NCI-H1436 treated with DMSO at 0.1 percent for 48 hours (cell line): ENCODE measurements at regions not wholly inside any gene's neighbourhood (a gene's known extent, or its start where the extent isn't known, plus 50 kb on each side); places are given as distances from the start of the nearest gene placed in this dataset.
A peak's percentile ranks its signal among the peaks of the same experiment; 100 is the strongest.

Source experiments
- DNase-seq: peaks from one replicate; lab custom pipeline; 2025; lab: John Stamatoyannopoulos, UW

DNA sequence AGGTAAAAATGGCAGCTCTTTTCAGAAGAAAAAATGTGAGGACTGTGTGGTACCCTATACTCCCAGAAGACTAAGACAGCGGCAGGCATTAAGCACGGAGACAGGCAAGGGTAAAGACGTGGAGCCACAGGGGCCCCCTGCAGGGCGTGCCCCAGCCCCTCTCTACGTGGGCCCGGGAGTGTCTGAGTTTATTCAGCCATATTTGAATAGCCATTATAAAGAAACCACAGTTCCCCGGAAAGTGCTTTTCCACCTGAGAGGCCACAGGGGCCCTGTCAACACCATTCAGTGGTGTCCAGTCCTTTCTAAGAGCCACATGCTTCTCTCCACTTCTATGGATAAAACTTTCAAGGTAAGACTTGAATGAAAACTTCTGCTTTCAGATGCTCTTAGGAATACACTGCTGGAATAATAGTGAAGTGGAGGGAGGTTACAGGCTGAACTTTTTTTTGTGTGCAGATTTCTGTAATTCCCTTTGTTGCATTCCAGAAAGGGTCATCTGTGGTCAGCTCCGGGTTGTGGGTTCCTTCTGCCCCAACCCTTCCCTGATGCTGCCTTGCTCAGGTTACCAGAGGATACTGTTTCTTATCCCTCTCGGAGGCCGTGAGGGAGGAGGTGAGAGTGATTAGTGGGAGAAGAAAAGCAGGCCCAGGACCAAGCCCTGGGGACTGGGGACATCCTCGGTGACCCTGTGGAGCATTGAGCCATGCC is 58.4 kb downstream of the SLC25A47 start:
- DNase-seq: no peak

DNA sequence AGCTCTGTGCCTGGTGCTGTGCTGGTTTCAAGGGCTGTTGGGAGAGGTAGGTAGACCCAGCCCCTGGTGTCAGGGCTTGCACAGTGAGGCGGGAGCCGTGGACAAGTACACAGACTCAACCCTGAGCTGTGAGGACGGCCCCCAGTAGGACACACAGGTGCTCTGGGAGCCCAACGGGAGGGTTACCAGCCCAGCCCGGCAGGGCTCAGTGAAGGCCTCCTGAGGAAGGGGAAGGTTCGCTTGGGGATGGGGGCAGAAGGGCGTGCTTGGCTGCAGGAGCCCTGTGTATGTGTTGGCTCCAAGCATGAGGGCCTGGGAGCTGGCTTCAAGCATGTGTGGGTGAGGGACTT is 58.9 kb downstream of the SLC25A47 start:
- DNase-seq: no peak

DNA sequence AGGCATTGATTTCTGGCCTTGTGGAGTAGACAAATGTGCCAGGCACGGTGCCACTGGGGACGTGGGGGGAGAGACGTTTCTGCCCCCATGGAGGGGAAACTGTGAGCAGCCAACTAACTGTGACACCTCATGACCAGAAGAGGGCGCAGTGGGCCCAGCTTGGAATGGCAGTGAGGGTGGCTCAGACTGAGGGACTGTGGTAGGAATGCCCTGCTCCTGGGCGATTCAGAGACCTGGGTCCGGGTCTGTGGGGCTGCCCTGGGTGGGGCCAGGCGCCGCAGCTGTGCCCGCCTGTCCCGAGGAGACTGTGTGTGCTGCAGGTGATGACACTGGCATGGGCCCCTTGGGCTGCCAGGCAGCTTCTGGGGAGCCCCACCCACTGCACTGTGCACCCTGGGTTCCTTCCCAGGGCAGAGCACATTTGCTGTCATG is 60.6 kb downstream of the SLC25A47 start:
- no peak for DNase-seq

DNA sequence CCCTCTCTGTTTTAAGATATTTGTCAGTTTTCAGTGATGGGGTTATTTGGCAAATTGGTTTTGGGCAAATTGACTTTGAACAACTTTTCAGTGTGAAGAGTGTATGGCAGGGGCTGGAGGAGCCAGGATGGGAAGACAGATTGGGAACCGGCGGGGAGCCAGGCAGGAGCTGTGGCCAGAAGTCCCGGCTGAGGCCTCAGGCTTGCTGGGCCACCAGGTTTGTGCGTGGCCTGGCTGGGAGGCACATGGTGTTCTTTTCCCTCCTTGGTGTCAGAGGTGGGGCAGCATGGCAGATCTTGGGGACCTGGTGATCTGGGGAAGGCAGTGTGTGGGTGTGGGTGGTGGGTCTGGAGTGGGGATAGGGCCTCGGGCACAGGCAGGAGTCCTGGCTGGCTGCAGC is 61.1 kb downstream of the SLC25A47 start:
- DNase-seq: no peak

DNA sequence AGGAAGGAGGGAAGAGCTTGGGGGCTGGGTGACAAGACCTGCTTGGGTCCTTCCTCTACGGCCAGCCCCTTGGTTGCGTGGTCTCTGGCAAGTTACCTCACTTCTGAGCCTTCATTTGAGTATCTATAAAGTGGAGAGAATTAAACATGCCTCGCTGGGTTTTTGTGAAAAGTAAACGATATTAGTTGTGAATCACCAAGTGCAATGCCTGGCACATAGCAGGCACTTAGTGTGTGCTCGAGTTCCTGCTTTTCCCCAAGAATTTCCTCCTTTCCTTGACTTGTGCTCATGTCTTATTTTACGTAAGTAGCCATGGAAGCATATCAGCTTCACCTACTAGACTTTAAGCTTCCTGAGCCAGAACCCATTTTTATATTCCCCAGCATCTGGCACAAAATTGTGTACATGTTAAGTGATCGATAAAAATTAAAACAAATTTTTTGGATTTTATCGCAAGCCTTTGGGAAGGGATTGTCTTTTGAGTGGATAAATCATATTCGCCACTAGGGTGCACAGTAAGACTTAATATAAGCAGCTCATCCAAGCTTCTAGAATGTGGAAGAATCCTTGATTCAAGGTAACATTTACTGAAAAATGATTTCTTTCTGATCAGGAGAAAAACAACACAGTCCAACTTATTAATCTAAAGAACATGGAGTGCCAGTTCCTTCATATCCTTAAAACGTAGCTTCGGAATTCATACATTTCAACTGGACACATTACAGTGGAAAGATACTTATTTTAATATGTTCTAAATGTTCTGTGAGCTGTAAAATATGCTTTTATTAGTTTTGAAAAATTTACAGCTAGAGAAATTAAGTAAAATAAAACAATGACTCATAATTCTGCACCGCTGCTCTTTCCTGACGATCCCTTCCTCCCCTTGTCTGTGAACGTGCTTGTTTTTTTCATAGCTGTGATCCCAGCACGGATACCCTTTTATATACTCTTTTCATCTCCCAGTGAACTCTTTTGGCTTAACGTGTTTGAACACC is 62.0 kb downstream of the SLC25A47 start:
- DNase-seq: no peak

DNA sequence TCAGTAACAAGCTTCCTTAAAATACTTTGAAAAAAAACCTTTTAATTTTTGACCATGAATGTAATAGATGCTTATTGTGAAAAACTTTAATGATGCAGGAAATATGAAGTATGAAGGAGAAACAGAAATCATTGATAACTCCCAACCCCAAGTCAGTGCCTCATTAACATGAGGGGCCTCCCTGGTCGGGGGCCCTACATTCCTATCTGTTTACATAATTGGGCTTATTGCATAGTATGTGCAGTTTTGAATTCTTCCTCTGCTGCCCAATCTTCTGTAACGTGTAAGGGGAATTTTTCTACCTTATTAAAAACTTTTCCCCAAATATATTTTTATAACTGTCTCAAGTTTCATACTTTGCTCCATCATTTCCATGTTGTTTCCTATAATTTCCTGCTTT is 63.0 kb downstream of the SLC25A47 start:
- DNase-seq: no peak

DNA sequence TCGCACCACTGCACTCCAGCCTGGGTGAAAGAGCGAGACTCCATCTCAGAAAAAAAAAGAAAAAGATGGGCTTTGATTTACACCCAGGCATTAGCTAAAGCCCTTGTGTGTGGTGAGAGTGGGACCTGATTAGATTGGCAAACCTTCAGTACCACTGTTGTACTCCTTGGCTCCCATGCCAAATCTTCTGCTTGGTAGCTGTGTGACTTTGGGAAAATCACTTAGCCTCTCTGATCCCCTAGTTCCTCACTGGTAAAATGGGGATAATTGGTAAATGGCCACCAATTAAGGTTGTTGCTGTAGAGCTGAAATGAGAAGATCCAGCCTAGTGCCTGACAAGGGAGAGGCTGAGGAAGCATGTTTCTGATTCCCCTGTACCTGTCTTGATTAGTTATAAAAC is 63.7 kb downstream of the SLC25A47 start:
- no peak for DNase-seq

DNA sequence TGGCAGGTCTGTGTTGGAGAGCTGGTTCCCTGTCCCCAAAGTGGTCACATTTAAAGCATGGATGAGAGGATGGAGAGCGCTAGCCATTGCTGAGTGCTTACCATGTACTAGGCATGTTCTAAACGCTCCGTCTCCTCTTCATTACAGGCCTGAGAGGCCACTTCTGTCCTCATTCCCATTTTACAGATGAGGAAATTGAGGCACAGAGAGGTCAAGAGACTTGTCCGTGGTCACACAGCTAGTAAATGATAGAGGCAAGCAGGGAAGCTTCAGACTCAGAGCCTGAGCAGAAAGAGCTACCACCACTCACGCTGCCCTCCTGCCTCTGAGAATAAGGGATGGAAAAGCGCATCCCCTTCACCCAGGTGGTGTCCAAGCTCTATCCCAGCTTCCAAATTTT is 64.3 kb downstream of the SLC25A47 start:
- no peak for DNase-seq

DNA sequence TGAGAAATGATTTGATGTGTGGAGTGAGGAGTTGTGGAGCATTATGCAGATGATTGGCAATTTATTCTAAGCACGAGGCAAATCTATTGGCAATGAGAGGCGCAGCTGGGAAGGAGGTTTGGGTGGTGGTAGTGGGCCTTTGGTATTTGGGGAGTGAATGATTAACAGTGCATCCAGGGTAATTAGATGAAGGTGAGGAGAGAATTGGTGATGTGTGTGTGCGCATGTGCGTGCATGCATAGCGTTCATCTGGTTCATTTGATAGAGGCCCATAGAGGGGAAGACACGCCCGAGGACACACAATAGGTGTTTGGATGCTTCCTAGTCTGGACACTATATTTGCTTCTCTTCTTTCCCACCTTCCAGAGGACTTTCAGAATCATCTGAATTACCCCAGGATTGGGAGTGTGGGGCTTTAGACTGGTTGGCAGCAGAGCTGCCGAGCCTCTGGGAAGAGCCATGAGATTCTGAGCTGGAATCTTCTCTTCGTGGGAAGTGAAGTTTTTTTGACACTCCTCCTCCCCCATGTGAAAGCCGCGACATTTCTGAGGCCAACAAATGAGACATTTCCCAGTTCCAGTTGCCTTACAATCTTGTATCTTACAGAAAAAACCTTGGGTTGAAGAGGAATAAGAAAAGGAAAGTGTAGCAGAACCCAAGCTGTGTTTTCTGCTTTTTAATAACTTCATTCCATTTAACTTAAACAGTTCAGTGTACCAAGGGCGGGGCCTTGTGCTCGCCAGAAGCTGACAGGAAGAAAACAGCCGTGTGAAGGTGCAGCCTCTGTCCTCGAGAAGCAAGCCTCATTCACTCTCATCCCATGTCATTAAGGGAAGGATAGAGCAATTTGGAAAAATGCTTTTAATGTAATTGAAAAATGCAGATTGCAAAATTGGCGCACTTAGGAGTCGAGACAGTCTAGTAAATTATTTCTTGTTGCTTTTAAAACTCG is 65.2 kb downstream of the SLC25A47 start:
- DNase-seq: peak; percentile 66

DNA sequence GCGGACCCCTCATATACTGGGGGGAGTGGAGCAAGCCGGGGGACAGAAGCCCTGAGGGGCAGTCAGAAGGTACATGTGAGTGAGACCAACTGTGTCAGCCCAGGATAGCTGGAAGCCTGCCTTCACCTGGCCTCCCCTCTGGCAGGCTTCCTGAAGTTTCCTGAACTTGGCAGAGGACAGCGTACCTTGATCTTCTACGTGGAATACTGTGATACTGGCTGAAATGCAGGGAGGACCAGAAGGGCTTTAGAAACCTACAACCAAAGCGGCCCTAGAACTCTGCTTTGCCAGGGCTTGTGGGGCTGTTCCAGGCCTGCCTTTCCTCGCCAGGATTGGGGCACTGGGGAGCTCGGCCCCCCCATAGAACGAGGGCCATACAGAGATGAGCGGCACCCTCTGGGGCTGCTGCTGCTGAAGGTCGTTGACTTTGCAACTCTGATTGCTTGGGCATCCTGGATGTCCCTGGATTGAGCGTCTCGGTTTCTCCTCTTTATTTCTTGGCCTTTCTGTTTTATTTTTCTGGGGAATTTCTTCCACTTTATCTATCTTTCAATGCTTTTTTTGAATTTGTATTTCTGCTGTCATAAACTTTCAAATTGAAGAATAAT is 66.5 kb downstream of the SLC25A47 start:
- no peak for DNase-seq

DNA sequence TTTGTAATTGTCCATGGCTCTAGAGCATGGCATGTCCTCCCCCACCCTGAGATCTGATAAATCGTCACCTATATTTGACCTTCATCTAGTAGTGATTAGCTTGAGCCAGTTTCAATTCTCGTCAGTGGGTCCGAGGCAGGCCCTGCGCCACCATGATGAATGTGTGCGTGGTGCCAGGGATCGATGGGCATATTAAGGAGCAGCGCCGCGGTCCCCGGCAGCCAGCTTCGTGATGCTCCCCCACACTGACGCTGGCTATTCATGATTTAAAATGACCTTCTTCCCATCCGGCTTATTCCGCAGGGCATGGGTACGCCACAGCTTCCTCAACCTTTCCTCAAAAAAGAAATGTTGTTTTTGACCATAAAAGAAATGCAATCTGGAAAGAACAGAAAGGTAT is 68.0 kb downstream of the SLC25A47 start:
- DNase-seq: no peak

DNA sequence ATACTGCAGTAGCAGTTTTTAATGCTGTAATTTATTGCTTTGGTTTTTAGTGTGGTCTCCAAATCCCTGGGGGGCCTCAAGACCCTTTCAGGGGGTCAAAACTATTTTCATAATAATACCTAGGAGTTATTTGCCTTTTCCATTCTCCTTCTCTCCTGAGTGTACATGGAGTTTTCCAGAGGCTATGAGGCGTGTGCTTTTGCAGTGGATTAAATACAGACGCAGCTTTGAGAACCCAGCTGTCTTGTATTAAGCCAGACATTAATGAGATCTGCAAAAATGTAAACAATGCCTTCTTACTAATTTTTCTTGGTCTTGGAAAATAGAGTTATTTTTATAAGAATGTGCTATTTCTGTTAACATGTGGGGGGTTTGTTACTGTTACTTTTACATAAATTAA is 68.6 kb downstream of the SLC25A47 start:
- no peak for DNase-seq

DNA sequence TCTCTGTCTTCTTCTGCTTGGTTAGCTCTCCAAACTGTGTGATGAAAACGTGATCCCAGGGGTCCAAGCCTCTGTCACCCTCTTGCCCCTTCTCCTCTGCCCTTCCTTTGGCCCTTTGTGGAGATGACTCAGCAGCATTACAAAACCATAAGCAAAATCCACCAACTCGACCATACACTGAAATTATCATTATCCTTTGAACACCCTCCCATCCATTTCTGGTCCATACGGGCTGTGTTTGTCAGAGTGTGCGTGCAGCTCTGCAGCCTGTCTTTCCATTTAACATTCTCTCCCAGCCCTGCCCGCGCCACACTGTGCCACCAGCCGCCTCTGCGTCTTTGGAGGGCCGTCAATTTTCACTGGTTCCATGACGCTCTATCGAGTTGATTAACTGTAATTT is 69.2 kb downstream of the SLC25A47 start:
- DNase-seq: no peak

DNA sequence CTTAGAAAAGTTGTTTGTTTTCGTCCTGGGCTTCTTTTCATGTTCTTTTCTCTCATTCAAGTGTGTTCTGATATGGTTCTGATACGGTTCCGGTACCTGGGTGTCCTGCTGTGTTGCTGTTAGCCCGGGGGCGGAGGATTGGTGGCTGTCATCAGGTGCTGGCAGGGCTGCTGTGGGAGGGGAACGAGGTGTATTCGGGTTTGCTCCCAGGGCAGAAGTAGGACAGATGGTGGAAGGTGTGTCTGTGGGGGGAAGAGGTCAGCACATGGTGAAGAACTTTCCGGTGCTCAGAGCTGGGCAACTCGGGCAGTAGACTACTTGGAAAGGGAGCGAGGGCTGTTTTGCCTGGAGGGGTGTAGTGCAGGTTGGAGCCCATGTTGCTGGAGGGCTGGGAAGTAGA is 70.2 kb downstream of the SLC25A47 start:
- DNase-seq: no peak

DNA sequence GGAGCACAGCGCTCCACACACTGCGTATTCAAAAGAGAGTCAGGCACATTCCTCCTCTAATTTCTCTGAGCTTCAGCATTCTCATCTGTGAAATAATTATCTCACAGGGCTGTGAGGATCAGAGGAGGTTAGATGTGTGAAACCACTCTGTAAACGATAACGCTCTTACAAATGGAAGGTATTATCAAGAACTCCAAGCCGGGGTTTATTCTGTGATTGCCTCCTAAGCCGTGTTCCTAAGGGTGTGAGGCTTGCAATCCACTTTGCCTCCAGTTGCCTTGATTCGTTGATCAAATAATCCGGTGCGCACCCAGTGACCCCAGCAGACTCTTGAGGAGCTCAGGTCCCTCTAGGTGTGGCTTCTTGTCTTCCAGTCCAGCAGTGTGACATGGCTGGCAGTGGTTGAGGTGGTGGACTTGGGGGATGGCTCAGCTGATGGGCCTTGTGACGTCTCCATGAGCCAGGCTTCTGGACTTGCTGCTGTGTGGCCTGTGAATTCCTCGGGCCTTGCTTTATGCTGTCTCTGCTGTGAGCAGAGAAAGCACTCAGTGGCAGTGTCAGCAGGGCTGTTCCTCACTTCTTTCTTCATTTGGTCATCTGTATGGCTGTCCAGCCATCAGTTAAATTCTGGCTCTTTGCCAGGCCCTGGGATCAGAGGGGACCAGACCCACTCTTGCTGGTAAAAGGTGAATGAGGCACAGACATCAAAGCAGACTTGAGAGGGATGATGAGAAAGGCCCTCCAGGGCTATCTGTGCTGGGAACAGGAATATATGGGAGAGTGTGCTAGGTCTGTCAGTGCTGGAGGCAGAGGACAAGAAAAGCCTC is 71.0 kb downstream of the SLC25A47 start:
- no peak for DNase-seq

DNA sequence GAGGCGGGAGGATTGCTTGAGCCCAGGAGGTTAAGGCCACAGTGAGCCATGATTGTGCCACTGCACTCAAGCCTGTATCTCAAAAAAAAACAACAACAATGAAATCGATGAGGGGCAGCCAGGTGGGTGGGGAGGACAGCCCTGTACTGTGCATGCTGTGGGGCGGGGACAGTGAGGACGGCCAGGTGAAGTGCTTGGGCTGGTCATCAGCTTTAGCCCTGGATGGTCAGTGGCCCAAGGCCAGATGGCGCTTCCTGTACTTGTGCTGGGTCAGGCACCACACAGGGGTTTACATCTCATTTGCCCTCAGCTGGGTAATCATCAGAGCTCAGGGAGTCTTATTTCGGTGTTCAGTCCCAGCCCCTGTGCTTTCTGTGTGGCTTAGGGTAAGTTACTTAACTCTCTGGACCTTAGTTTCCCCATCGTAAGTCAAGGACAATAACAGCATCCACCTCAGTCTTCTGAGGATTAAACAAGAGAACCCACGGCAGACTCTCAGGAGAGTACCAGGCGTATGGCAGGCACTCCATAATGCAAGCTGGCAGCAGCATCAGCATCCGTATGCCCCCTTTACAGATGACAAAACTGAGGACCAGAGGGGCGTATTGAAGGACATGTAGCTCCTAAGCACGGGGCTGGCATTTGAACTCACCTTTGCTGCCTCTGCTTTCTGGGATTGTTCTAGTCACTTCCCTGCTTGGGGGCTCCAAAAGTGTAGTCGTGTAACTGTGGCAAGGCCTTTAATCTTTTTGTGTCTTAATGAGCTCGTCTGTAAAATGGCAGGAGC is 71.9 kb downstream of the SLC25A47 start:
- no peak for DNase-seq

DNA sequence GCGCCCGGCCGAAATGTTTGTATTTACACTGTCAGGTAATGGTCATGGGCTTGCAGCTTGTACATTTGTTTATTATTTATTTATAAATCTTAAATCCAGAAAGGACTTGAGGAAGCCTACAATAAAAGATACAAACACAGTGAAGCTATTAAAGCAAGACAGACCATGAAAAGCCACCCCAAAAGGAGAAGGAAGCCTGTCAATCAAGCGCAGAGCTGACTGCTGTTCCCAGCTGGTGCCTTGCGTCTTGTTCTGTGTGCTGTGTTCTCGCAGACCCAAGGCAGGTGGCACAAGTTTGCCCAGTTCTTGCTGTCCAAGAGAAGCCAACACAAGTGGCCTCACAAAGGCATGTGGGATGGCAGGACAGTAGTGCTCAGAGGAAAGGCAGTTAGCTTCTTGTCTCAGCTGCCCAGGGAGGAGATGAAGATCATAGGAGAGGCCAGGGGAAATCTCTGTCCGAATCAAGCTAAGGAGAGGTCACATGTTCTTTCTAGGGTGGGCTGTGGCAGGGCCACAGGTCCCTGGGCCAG is 73.2 kb downstream of the SLC25A47 start:
- DNase-seq: no peak

DNA sequence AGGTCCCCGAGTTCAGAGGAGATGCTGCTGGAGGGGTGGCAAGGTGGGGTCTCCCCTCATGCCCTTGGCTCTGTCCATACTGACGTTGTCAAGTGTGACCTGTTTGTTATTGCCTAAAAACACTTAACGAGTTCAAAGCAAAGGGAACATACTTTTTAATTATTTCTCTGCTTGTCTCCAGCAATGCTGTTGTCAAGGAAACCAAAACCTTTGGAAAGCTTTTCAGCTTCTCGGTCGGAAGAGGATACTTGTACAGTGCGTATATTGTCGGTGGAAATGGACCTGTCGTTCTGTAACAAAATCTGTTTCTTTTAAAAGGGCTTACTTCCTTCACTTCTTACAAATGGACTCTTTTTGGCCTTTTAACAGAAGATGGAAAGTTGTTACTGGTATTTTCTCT is 73.9 kb downstream of the SLC25A47 start:
- no peak for DNase-seq

DNA sequence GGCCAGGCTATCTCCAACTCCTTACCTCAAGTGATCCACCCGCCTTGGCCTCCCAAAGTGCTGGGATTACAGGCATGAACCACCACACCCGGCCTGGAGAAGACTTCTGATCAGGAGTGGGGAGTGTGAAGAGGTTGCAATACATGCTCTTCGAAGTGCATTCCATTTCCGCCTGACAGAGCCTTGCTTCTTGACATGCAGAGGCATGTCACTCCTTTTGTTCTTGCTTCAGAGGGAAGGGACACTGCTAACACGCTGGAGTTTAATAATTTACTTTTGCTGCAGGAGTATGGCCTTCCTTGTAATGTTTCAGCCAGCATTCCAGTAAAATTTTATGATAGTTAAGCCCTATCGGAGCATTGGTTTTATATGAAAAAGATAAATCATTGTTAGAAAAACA is 74.9 kb downstream of the SLC25A47 start:
- no peak for DNase-seq
